Osteocyte (in vitro differentiated cells): ENCODE measurements at regions not wholly inside any gene's neighbourhood (a gene's known extent, or its start where the extent isn't known, plus 50 kb on each side); places are given as distances from the start of the nearest gene placed in this dataset.

Experiments used
- DNase-seq: peaks from one replicate; pipeline ENCODE4 v3.0.0; 2021; ENCODE audit warnings: mixed read lengths; ENCODE audit not compliant: unreplicated experiment; ENCODE audit errors: extremely low spot score
- H3K27ac Mint-ChIP-seq: one replicate; pipeline ENCODE4 v1.8.0; 2021; ENCODE audit warnings: mild to moderate bottlenecking, mixed read lengths; ENCODE audit not compliant: unreplicated experiment
- H3K27me3 Mint-ChIP-seq: one replicate; pipeline ENCODE4 v1.8.0; 2021; ENCODE audit warnings: mixed read lengths; ENCODE audit not compliant: unreplicated experiment
- H3K36me3 Mint-ChIP-seq: one replicate; pipeline ENCODE4 v1.8.0; 2021; ENCODE audit warnings: mixed read lengths; ENCODE audit not compliant: unreplicated experiment
- H3K4me1 Mint-ChIP-seq: one replicate; pipeline ENCODE4 v1.8.0; 2021; ENCODE audit warnings: mixed read lengths; ENCODE audit not compliant: unreplicated experiment
- H3K4me3 Mint-ChIP-seq: one replicate; pipeline ENCODE4 v1.8.0; 2021; ENCODE audit warnings: mild to moderate bottlenecking, moderate library complexity, mixed read lengths; ENCODE audit not compliant: unreplicated experiment
- H3K9me3 Mint-ChIP-seq: one replicate; pipeline ENCODE4 v1.8.0; 2021; ENCODE audit warnings: mixed read lengths; ENCODE audit not compliant: unreplicated experiment
- TF ChIP-seq, protein P1 (sequence below): fragments of 200-600 bp; sonication (generic); IDR thresholded peaks from 2 replicates; pipeline ENCODE4 v1.5.0; 2021; ENCODE audit warnings: antibody characterized with exemption, mild to moderate bottlenecking, moderate library complexity

DNA sequence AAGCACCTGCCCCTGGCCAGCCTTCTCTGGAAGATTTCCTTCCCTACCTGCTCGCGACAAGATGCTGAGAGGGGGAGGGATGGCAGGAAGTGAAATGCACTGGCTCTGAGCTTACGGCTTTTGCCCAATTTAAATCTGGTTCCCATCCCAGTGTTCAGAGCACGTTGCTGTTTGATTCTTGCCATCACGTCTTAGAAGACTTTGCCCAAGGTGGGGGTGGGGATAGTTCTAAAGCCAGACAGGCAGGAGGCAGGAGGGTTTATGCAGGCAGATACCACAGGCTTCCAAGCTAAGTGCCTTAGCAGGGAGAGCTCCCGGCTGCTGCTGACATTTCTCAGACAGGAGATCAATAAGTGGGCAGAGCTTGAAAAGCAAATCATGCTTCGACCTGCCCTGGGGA, 393.9 kb downstream of the MID1IP1 start:
- no peaks in the 10 kb centered on the region for H3K36me3 Mint-ChIP-seq
- H3K9me3 Mint-ChIP-seq, result peaks cover 2% of the 10 kb centered on the region
- H3K4me3 Mint-ChIP-seq, result no peak overlapping the region
- no peaks in the 10 kb centered on the region for H3K4me1 Mint-ChIP-seq
- TF ChIP-seq, protein P1, sequence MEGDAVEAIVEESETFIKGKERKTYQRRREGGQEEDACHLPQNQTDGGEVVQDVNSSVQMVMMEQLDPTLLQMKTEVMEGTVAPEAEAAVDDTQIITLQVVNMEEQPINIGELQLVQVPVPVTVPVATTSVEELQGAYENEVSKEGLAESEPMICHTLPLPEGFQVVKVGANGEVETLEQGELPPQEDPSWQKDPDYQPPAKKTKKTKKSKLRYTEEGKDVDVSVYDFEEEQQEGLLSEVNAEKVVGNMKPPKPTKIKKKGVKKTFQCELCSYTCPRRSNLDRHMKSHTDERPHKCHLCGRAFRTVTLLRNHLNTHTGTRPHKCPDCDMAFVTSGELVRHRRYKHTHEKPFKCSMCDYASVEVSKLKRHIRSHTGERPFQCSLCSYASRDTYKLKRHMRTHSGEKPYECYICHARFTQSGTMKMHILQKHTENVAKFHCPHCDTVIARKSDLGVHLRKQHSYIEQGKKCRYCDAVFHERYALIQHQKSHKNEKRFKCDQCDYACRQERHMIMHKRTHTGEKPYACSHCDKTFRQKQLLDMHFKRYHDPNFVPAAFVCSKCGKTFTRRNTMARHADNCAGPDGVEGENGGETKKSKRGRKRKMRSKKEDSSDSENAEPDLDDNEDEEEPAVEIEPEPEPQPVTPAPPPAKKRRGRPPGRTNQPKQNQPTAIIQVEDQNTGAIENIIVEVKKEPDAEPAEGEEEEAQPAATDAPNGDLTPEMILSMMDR, result no peak
- no peak for DNase-seq
- peaks cover 3% of the 10 kb centered on the region for H3K27me3 Mint-ChIP-seq
- H3K27ac Mint-ChIP-seq, result no peak overlapping the region

DNA sequence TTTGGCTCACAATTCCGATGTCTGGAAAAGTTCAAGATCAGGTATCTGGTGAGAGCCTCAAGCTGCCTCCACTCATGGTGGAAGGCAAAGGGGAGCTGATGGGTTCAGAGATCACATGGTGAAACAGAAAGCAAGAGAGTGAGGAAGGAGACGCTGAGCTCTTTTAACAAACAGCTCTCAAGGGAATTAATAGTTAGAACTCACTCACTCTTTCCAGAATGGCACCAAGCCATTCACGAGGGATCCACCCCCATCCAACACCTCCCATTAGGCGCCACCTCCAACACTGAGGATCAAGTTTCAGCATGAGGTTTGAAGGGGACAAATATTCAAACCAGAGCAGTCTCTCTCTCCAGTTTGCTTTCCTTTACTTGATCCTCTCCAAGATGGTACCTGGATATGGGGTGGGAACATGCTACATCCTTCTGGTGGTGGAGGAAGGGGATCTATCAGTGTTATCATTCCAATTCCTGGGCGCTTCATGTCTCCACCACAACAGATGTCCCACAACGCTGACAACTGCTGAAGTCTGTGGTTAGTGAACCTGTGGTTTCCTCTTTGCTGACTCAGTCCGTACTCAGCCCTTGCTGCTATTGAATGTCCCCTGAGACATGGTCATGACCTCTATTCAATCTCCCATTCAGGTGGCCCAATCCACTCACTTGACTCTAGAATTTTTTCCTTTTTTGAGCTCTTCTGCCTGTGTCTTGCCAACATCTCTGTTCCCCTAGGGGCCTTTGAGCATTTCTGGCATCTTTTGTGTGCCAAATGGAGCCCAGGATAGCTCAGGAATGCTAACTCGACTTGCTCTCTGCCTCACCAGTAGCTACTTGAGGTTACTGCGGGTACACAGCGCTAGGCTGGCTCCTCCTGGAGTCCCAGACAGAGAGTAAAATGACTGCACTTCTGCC, 395.2 kb downstream of the MID1IP1 start:
- no peak for DNase-seq
- H3K27ac Mint-ChIP-seq, result no peak overlapping the region
- no peak overlapping the region for H3K4me3 Mint-ChIP-seq
- H3K27me3 Mint-ChIP-seq, result peaks cover 3% of the 10 kb centered on the region
- H3K4me1 Mint-ChIP-seq, result no peaks in the 10 kb centered on the region
- H3K9me3 Mint-ChIP-seq, result peaks cover 6% of the 10 kb centered on the region
- H3K36me3 Mint-ChIP-seq, result no peaks in the 10 kb centered on the region
- TF ChIP-seq, protein P1, result no peak

DNA sequence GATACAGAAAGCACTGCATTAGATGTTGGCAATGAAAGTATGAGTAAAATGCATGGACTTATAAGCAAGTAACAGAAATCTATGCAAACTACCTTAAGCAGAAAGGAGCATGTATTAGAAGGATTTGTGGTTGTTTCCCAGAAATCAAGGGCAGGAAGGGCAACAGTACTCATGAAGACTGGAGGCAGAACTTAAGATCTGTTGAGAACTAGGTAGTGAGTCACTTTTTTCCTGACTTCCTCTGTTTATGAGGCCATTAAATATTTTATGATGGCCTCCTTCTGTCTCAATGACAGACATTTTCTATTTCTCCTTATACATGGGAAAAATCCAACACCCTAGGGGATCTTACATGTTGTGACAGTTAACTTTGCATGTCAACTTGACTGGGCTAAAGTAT, 398.2 kb downstream of the MID1IP1 start:
- no peak overlapping the region for H3K4me3 Mint-ChIP-seq
- no peaks in the 10 kb centered on the region for H3K4me1 Mint-ChIP-seq
- no peaks in the 10 kb centered on the region for H3K27me3 Mint-ChIP-seq
- H3K36me3 Mint-ChIP-seq, result no peaks in the 10 kb centered on the region
- DNase-seq, result no peak
- peaks cover 6% of the 10 kb centered on the region for H3K9me3 Mint-ChIP-seq
- no peak overlapping the region for H3K27ac Mint-ChIP-seq
- TF ChIP-seq, protein P1, result no peak

DNA sequence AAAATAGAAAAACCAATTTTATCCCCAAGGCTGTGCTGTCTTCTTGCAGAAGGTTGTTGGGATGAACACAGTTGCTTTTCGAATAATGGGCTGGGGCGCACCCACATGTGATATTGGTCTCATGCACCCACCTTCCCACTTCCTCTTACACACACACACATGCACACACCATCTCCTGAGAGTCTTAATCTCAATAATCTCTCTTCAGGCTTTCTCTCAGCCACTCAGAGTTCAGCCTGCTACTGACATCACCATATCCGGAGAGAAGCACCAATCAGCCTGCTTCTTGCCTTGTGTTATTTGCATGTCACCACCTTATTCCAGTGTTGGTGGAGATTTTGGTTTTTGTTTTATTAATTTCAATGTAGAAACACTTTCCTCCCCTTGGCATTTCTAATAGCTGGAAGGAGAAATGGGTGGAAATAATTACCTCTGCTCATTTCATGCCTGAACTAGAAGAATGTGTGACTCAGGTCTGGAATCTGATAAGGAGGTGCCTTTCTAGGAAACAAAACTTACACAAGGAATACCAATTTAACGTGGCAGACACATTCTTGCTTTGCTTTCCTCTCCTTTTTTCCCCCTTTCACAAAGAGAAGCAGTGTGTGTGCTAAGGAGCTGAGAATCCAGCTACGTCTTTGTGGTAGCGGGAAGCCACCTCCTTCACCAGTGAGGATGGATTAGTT, 400.2 kb downstream of the MID1IP1 start:
- Mint-ChIP-seq H3K4me1 (no peaks in the 10 kb centered on the region), H3K9me3 (peaks cover 10% of the 10 kb centered on the region), H3K4me3 (no peak overlapping the region), H3K27me3 (no peaks in the 10 kb centered on the region), H3K36me3 (no peaks in the 10 kb centered on the region), H3K27ac (no peak overlapping the region)
- TF ChIP-seq, protein P1, result no peak
- no peak for DNase-seq

DNA sequence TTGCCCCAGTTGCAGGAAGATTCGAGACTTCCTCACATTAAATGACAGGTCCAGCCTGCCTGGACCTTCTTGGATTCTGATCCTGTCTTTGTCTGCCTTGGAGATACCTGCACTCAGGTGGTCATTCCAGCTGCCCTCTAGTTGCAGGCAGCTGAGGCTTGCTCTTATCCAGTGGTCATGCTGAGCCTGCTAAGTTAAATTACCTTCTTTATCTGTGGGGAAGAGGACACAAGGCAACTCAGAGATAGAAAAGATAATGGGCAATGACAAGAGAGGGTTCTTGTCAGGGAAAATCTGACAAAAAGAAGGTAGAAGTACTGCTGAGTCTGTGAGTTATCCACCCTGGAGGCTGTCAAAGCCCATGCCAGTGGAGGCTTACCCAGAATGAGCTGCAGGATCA, 401.4 kb downstream of the MID1IP1 start:
- TF ChIP-seq, protein P1, result no peak
- Mint-ChIP-seq H3K9me3 (peaks cover 12% of the 10 kb centered on the region), H3K27ac (no peak overlapping the region), H3K4me3 (no peak overlapping the region), H3K36me3 (no peaks in the 10 kb centered on the region), H3K27me3 (no peaks in the 10 kb centered on the region), H3K4me1 (no peaks in the 10 kb centered on the region)
- DNase-seq, result no peak
